ENCODE measurements at regions not wholly inside any gene's neighbourhood (a gene's known extent, or its start where the extent isn't known, plus 50 kb on each side); places are given as distances from the start of the nearest gene placed in this dataset.

DNA sequence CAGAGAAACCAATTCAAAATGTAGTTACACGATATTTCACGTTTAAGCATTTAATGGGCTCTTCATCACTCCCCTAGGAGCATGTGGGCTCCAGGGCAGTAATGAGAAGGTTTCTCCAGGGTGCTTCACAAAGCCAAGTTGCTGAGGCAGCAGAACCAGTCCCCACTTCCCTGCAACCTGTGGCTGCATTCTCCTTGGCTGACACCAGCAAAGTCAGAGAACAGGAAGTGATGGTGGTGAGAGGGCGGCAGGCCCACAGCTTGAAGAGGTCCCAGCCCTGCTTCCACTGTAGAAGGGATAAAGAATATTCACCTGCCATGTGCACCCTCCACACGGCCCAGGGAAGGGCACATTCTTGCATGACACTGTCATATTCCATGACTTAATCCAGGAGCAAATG lies 133.2 kb downstream of the CBLN1 start:
- TF ChIP-seq, protein P1, sequence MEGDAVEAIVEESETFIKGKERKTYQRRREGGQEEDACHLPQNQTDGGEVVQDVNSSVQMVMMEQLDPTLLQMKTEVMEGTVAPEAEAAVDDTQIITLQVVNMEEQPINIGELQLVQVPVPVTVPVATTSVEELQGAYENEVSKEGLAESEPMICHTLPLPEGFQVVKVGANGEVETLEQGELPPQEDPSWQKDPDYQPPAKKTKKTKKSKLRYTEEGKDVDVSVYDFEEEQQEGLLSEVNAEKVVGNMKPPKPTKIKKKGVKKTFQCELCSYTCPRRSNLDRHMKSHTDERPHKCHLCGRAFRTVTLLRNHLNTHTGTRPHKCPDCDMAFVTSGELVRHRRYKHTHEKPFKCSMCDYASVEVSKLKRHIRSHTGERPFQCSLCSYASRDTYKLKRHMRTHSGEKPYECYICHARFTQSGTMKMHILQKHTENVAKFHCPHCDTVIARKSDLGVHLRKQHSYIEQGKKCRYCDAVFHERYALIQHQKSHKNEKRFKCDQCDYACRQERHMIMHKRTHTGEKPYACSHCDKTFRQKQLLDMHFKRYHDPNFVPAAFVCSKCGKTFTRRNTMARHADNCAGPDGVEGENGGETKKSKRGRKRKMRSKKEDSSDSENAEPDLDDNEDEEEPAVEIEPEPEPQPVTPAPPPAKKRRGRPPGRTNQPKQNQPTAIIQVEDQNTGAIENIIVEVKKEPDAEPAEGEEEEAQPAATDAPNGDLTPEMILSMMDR (conservative IDR thresholded peaks at IDR 0.05 in 1 of 2, IDR thresholded peaks at IDR 0.05 in 1 of 2; ENCODE audit: low read depth in 1 of 2, low read length in 2 of 2), result no peak
- TF ChIP-seq EZH2 (IDR thresholded peaks at IDR 0.05; ENCODE audit: low read length, missing control alignments), result no peak

Data from fibroblast of lung (primary cell).